ENCODE measurements at regions not wholly inside any gene's neighbourhood (a gene's known extent, or its start where the extent isn't known, plus 50 kb on each side); places are given as distances from the start of the nearest gene placed in this dataset.

- no peaks in the 10 kb centered on the region for H3K4me1 ChIP-seq
- H3K4me3 ChIP-seq, result no peak overlapping the region
- DNase-seq (no peak), ATAC-seq (no peak)
- intact Hi-C loops (cut with DNase I), result no loop called here
- H3K27ac ChIP-seq, result no peak overlapping the region
- H3K36me3 ChIP-seq, result no peaks in the 10 kb centered on the region
- peaks cover 0 to 28% of the 10 kb centered on the region in 2 donors for H3K9me3 ChIP-seq
- no peaks in the 10 kb centered on the region for H3K27me3 ChIP-seq
- TF ChIP-seq CTCF (IDR thresholded peaks at IDR 0.05), result no peak
Measured at GRCh38 chr11:129574431-129574830, 198.8 kb downstream of the BARX2 start.

GRCh38 chr11:129576652-129577051, 201.0 kb downstream of the BARX2 start:
- Histone ChIP-seq H3K27ac (no peak overlapping the region), H3K9me3 (peaks cover 0 to 18% of the 10 kb centered on the region in 2 donors), H3K4me1 (no peaks in the 10 kb centered on the region), H3K27me3 (no peaks in the 10 kb centered on the region), H3K4me3 (no peak overlapping the region), H3K36me3 (no peaks in the 10 kb centered on the region)
- DNase-seq (no peak), ATAC-seq (no peak)
- TF ChIP-seq CTCF (IDR thresholded peaks at IDR 0.05), result no peak
- intact Hi-C loops (cut with DNase I), result no loop called here

GRCh38 chr11:129578006-129578405, 202.4 kb downstream of the BARX2 start:
- no peak overlapping the region for H3K4me3 ChIP-seq
- DNase-seq, result no peak
- ATAC-seq, result no peak
- TF ChIP-seq CTCF (IDR thresholded peaks at IDR 0.05), result no peak
- H3K4me1 ChIP-seq, result no peaks in the 10 kb centered on the region
- H3K9me3 ChIP-seq, result peaks cover 0 to 15% of the 10 kb centered on the region in 2 donors
- no peaks in the 10 kb centered on the region for H3K36me3 ChIP-seq
- H3K27ac ChIP-seq, result no peak overlapping the region
- intact Hi-C loops (cut with DNase I), result no loop called here
- no peaks in the 10 kb centered on the region for H3K27me3 ChIP-seq

- intact Hi-C loops (cut with DNase I), result no loop called here
- ATAC-seq, result peak; percentile 44
- no peak for TF ChIP-seq CTCF (IDR thresholded peaks at IDR 0.05)
- H3K4me1 ChIP-seq, result no peaks in the 10 kb centered on the region
- no peaks in the 10 kb centered on the region for H3K36me3 ChIP-seq
- no peak for DNase-seq
- no peaks in the 10 kb centered on the region for H3K27me3 ChIP-seq
- H3K27ac ChIP-seq, result no peak overlapping the region
- H3K9me3 ChIP-seq, result peaks cover 0 to 4% of the 10 kb centered on the region in 2 donors
- H3K4me3 ChIP-seq, result no peak overlapping the region
Measured at GRCh38 chr11:129580278-129580677, 204.6 kb downstream of the BARX2 start.

GRCh38 chr11:129584316-129584715, 208.7 kb downstream of the BARX2 start:
- Histone ChIP-seq H3K4me1 (no peaks in the 10 kb centered on the region), H3K27ac (no peak overlapping the region), H3K36me3 (no peaks in the 10 kb centered on the region), H3K9me3 (no peaks in the 10 kb centered on the region), H3K27me3 (no peaks in the 10 kb centered on the region), H3K4me3 (no peak overlapping the region)
- ATAC-seq (no peak), DNase-seq (no peak)
- no peak for TF ChIP-seq CTCF (IDR thresholded peaks at IDR 0.05)
- intact Hi-C loops (cut with DNase I), result no loop called here

Data from left lung (tissue), 4 donors.